ENCODE measurements at regions not wholly inside any gene's neighbourhood (a gene's known extent, or its start where the extent isn't known, plus 50 kb on each side); places are given as distances from the start of the nearest gene placed in this dataset.

- TF ChIP-seq CTCF (IDR thresholded peaks at IDR 0.05; ENCODE audit: low read depth, low read length) (no peak), EZH2phosphoT487 (IDR thresholded peaks at IDR 0.05; ENCODE audit: low read depth) (no peak)
These were observed 212.5 kb downstream of the TANC2 start for GRCh38 chr17:63178530-63178929.

Measured in OCI-LY3 (cell line).